A549 (cell line): ENCODE measurements at regions not wholly inside any gene's neighbourhood (a gene's known extent, or its start where the extent isn't known, plus 50 kb on each side); places are given as distances from the start of the nearest gene placed in this dataset.

ENCODE experiments used
- ATAC-seq, 2 experiments: fragments of 200-7000 bp in 1 of 2; fragments of >200 bp in 1 of 2; cut with Nextera tagmentation in 1 of 2; cut with Tn5 transposase in 1 of 2; 3 replicates each; pipeline versions ENCODE4 v1.8.0 to v1.9.1; 2018 to 2020; ENCODE audit warnings: mild to moderate bottlenecking in 1 of 2, moderate library complexity in 1 of 2
- CTCF ChIA-PET: fragments of 300-600 bp; sonication (Branson Sonifier 250); formaldehyde crosslinking; extraction: SDS; loops from one replicate; lab custom pipeline; 2021; ENCODE audit warnings: antibody characterized with exemption, inconsistent platforms; lab: Yijun Ruan, JAX
- POLR2A ChIA-PET: fragments of 350-600 bp; formaldehyde crosslinking; extraction: SDS; loops from one replicate; lab custom pipeline; 2021; ENCODE audit warnings: antibody characterized with exemption, inconsistent platforms; lab: Yijun Ruan, JAX
- DNase-seq, 2 experiments: peaks; one replicate each; pipeline versions ENCODE4 v3.0.0 to v3.0.0-alpha.2; 2011 to 2016; ENCODE audit warnings: low read depth in 1 of 2, low spot score in 1 of 2
- FAIRE-seq: peaks from 2 replicates; lab custom pipeline; 2011; peaks lifted over from hg19 to GRCh38; lab: Jason Lieb, UNC
- H3K27ac ChIP-seq, 2 experiments: fragments of >200 bp; sonication (Bioruptor Twin); formaldehyde crosslinking; 3 replicates each; pipeline ENCODE4 v1.5.1; 2016 to 2017
- H3K4me1 ChIP-seq: fragments of >200 bp; sonication (Bioruptor Twin); formaldehyde crosslinking; 3 replicates; pipeline ENCODE4 v1.6.1; 2016
- H3K4me2 ChIP-seq: fragments of >200 bp; sonication (Bioruptor Twin); formaldehyde crosslinking; 3 replicates; pipeline ENCODE4 v1.6.1; 2016
- H3K4me3 ChIP-seq: fragments of >200 bp; sonication (Bioruptor Twin); formaldehyde crosslinking; 3 replicates; pipeline ENCODE4 v1.5.1; 2016
- H3K9me3 ChIP-seq: fragments of >200 bp; sonication (Bioruptor Twin); formaldehyde crosslinking; 3 replicates; pipeline ENCODE4 v1.6.1; 2016
- BHLHE40 ChIP-seq: IDR thresholded peaks from 2 replicates; pipeline ENCODE4 v1.6.1; 2012; ENCODE audit warnings: low read depth, low read length, inconsistent platforms
- CHD2 ChIP-seq: fragments of 150-350 bp; IDR thresholded peaks from 2 replicates; pipeline ENCODE4 v1.6.1; 2014; ENCODE audit warnings: low read length; ENCODE audit not compliant: partially characterized antibody
- CHD4 ChIP-seq: fragments of 200-600 bp; sonication (generic); IDR thresholded peaks from 2 replicates; pipeline ENCODE4 v1.6.1; 2016; ENCODE audit warnings: antibody characterized with exemption, mild to moderate bottlenecking, borderline replicate concordance
- CTCF ChIP-seq: fragments of >200 bp; sonication (Bioruptor Twin); formaldehyde crosslinking; IDR thresholded peaks from 3 replicates; pipeline ENCODE4 v1.5.1; 2016
- E2F6 ChIP-seq: IDR thresholded peaks from 2 replicates; pipeline ENCODE4 v1.6.1; 2012; ENCODE audit warnings: low read depth, borderline replicate concordance
- EHF ChIP-seq: fragments of 250-450 bp; sonication (Bioruptor Pico); IDR thresholded peaks from 2 replicates; pipeline ENCODE4 v1.5.0; 2020; ENCODE audit warnings: mild to moderate bottlenecking
- FOXS1 ChIP-seq: fragments of 250-450 bp; sonication (Bioruptor Pico); IDR thresholded peaks from 2 replicates; pipeline ENCODE4 v1.5.0; 2020; ENCODE audit warnings: mild to moderate bottlenecking, moderate library complexity
- HDAC2 ChIP-seq: fragments of 200-600 bp; sonication (generic); IDR thresholded peaks from 2 replicates; pipeline ENCODE4 v1.6.1; 2016
- HES2 ChIP-seq: fragments of >200 bp; sonication (Bioruptor Twin); formaldehyde crosslinking; IDR thresholded peaks from 2 replicates; pipeline ENCODE4 v1.6.1; 2016
- HOXA7 ChIP-seq: fragments of 250-450 bp; sonication (Bioruptor Pico); IDR thresholded peaks from 2 replicates; pipeline ENCODE4 v1.5.0; 2020; ENCODE audit warnings: mild to moderate bottlenecking, moderate library complexity
- HOXB5 ChIP-seq: fragments of 250-450 bp; sonication (Bioruptor Pico); IDR thresholded peaks from 2 replicates; pipeline ENCODE4 v1.5.0; 2020; ENCODE audit warnings: mild to moderate bottlenecking, moderate library complexity
- JUN ChIP-seq, 2 experiments: fragments of >200 bp; sonication (Bioruptor Twin); formaldehyde crosslinking; IDR thresholded peaks; 2 replicates in 1 of 2; 3 replicates in 1 of 2; pipeline ENCODE4 v1.6.1; 2016 to 2017
- KDM1A ChIP-seq: fragments of 200-600 bp; sonication (generic); IDR thresholded peaks from 2 replicates; pipeline ENCODE4 v1.6.1; 2016; ENCODE audit warnings: low read depth, mild to moderate bottlenecking
- MAFK ChIP-seq: fragments of 450-650 bp; IDR thresholded peaks from 2 replicates; pipeline ENCODE4 v1.6.1; 2014; ENCODE audit not compliant: partially characterized antibody
- MAX ChIP-seq: IDR thresholded peaks from 2 replicates; pipeline ENCODE4 v1.6.1; 2012
- MAZ ChIP-seq: fragments of 150-350 bp; IDR thresholded peaks from 2 replicates; pipeline ENCODE4 v1.6.1; 2014; ENCODE audit warnings: antibody characterized with exemption, low read depth, low read length, borderline replicate concordance
- NFE2L2 ChIP-seq: fragments of 150-350 bp; conservative IDR thresholded peaks from 2 replicates; pipeline ENCODE4 v1.6.1; 2014; ENCODE audit warnings: low read length
- NPAS2 ChIP-seq: fragments of 250-450 bp; sonication (Bioruptor Pico); IDR thresholded peaks from 2 replicates; pipeline ENCODE4 v1.8.0; 2022; ENCODE audit warnings: mild to moderate bottlenecking, moderate library complexity, borderline replicate concordance
- NR3C1 ChIP-seq: fragments of >200 bp; sonication (Bioruptor Twin); formaldehyde crosslinking; IDR thresholded peaks from 3 replicates; pipeline ENCODE4 v1.6.1; 2017
- RAD21 ChIP-seq, 2 experiments: fragments of >200 bp in 1 of 2; sonication (Bioruptor Twin) in 1 of 2; formaldehyde crosslinking in 1 of 2; IDR thresholded peaks in 1 of 2; conservative IDR thresholded peaks in 1 of 2; 2 replicates in 1 of 2; 3 replicates in 1 of 2; pipeline ENCODE4 v1.6.1; 2012 to 2018; ENCODE audit warnings: inconsistent platforms in 1 of 2
- RARB ChIP-seq: fragments of 250-450 bp; sonication (Bioruptor Pico); IDR thresholded peaks from 2 replicates; pipeline ENCODE4 v1.8.0; 2021; ENCODE audit warnings: mild to moderate bottlenecking, moderate library complexity
- RCOR1 ChIP-seq: fragments of 150-350 bp; IDR thresholded peaks from 2 replicates; pipeline ENCODE4 v1.6.1; 2014; ENCODE audit warnings: antibody characterized with exemption, low read length, low read depth
- REST ChIP-seq: fragments of 200-600 bp; sonication (generic); IDR thresholded peaks from 2 replicates; pipeline ENCODE4 v1.6.1; 2016; ENCODE audit warnings: antibody characterized with exemption, mild to moderate bottlenecking, moderate library complexity
- SMC3 ChIP-seq: fragments of >200 bp; sonication (Bioruptor Twin); formaldehyde crosslinking; IDR thresholded peaks from 3 replicates; pipeline ENCODE4 v1.6.1; 2018; ENCODE audit warnings: inconsistent platforms
- TFCP2L1 ChIP-seq: fragments of 250-450 bp; sonication (Bioruptor Pico); IDR thresholded peaks from 2 replicates; pipeline ENCODE4 v1.5.0; 2021; ENCODE audit warnings: mild to moderate bottlenecking
- ZFP36 ChIP-seq: fragments of 450-650 bp; IDR thresholded peaks from 2 replicates; pipeline ENCODE4 v1.6.1; 2014; ENCODE audit warnings: borderline replicate concordance; ENCODE audit not compliant: partially characterized antibody
- WGBS: methylation state at CpG from one replicate; pipeline ENCODE4 v1.1.6; 2017; ENCODE audit errors: missing lambda C conversion rate; 5-methylcytosine and 5-hydroxymethylcytosine counted together
- TF ChIP-seq, protein P1 (sequence below): fragments of >200 bp; sonication (Bioruptor Twin); formaldehyde crosslinking; IDR thresholded peaks from 3 replicates; pipeline ENCODE4 v1.6.1; 2016

DNA sequence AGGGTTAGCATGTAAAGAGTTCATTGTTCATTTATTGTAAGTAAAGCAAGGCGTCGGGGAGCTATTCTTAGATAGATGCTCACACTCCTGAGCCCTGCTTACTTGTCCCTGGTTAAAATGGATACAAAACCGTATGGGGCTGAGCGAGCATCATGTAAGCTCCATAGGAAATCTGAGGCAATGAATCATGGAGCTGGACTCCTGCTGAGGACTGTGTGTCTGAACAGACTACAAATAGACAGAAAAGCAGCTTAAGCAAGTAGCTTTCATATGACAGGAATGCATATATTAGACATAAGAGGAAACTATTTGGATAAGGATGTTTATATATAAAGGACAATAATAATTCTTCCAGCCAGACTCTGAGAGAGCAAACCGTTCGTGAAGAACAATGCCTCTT is 604.9 kb upstream of the PTBP2 start:
- ATAC-seq (no peak), DNase-seq (no peak), FAIRE-seq (no peak)
- no peak overlapping the region for H3K4me2 ChIP-seq
- 16% methylated on average over 6 of the region's 6 CpGs for WGBS
- no peak overlapping the region for H3K27ac ChIP-seq
- H3K4me3 ChIP-seq = no peak overlapping the region
- POLR2A ChIA-PET = no interaction called here
- CTCF ChIA-PET = no interaction called here
- no peaks in the 10 kb centered on the region for H3K4me1 ChIP-seq
- H3K9me3 ChIP-seq = no peaks in the 10 kb centered on the region
- TF ChIP-seq CTCF (no peak), E2F6 (no peak), REST (no peak), JUN (IDR thresholded peaks at IDR 0.05) (no peak), RAD21 (conservative IDR thresholded peaks at IDR 0.05 in 1 of 2, IDR thresholded peaks at IDR 0.05 in 1 of 2) (no peak), CHD4 (no peak), MAZ (no peak), TFCP2L1 (CRISPR knock-in tag) (no peak), RCOR1 (no peak), NPAS2 (CRISPR knock-in tag) (no peak), NFE2L2 (no peak), HOXA7 (CRISPR knock-in tag) (no peak), RARB (no peak), BHLHE40 (no peak), CHD2 (no peak), NR3C1 (no peak), EHF (no peak), MAX (no peak)
- TF ChIP-seq, protein P1, sequence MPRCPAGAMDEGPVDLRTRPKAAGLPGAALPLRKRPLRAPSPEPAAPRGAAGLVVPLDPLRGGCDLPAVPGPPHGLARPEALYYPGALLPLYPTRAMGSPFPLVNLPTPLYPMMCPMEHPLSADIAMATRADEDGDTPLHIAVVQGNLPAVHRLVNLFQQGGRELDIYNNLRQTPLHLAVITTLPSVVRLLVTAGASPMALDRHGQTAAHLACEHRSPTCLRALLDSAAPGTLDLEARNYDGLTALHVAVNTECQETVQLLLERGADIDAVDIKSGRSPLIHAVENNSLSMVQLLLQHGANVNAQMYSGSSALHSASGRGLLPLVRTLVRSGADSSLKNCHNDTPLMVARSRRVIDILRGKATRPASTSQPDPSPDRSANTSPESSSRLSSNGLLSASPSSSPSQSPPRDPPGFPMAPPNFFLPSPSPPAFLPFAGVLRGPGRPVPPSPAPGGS = no peak

GRCh38 chr1:96130432-96130831 is 591.2 kb upstream of the PTBP2 start:
- no peak for DNase-seq
- Histone ChIP-seq H3K4me2 (no peak overlapping the region), H3K4me1 (no peaks in the 10 kb centered on the region), H3K4me3 (no peak overlapping the region), H3K27ac (no peak overlapping the region), H3K9me3 (no peaks in the 10 kb centered on the region)
- CTCF ChIA-PET = no interaction called here
- no peak for FAIRE-seq
- TF ChIP-seq FOXS1 (no peak), EHF (no peak), HOXB5 (no peak), HES2 (no peak), HOXA7 (CRISPR knock-in tag) (no peak), MAX (no peak), CHD2 (no peak), ZFP36 (no peak), MAFK (no peak), NR3C1 (no peak), KDM1A (no peak), HDAC2 (no peak), SMC3 (no peak), JUN (IDR thresholded peaks at IDR 0.05) (no peak)
- POLR2A ChIA-PET = no interaction called here
- ATAC-seq = no peak
- WGBS = 5% methylated on average over 2 of the region's 2 CpGs
